Gastroesophageal sphincter (tissue), 4 donors: ENCODE measurements at regions not wholly inside any gene's neighbourhood (a gene's known extent, or its start where the extent isn't known, plus 50 kb on each side); places are given as distances from the start of the nearest gene placed in this dataset.

Experiments
- ATAC-seq: fragments of 150-250 bp; one replicate; pipeline ENCODE4 v1.9.1; 2016; ENCODE audit warnings: mild to moderate bottlenecking, moderate library complexity
- H3K27ac ChIP-seq, 4 donors: fragments of 200-600 bp; sonication (generic) in 3 of 4; 1 replicate in 3 of 4; 2 replicates in 1 of 4; pipeline ENCODE4 v1.5.1; 2016 to 2019
- H3K27me3 ChIP-seq: fragments of 200-600 bp; sonication (generic); one replicate; pipeline ENCODE4 v1.5.1; 2019
- H3K36me3 ChIP-seq, 2 donors: fragments of 200-600 bp; sonication (generic); one replicate each; pipeline ENCODE4 v1.5.1; 2019; ENCODE audit warnings: control low read depth in 1 of 2
- H3K4me1 ChIP-seq, 3 donors: fragments of 200-600 bp; sonication (generic); 1 replicate in 2 of 3; 2 replicates in 1 of 3; pipeline ENCODE4 v1.5.1; 2016 to 2019; ENCODE audit warnings: control low read depth in 2 of 3
- H3K4me3 ChIP-seq, 2 donors: fragments of 200-600 bp; sonication (generic); one replicate each; pipeline ENCODE4 v1.5.1; 2019; ENCODE audit warnings: mild to moderate bottlenecking in 1 of 2, moderate library complexity in 1 of 2
- H3K9me3 ChIP-seq, 3 donors: fragments of 200-600 bp; sonication (generic); one replicate each; pipeline ENCODE4 v1.5.1; 2017 to 2019; ENCODE audit warnings: control low read depth in 2 of 3
- CTCF ChIP-seq, 4 experiments: fragments of 200-600 bp in 2 of 4; fragments of 450-650 bp in 2 of 4; sonication (generic) in 1 of 4; IDR thresholded peaks; one replicate each; pipeline ENCODE4 v1.5.1; 2017 to 2019; ENCODE audit warnings: antibody characterized with exemption in 4 of 4, mild to moderate bottlenecking in 2 of 4, moderate library complexity in 2 of 4
- EP300 ChIP-seq: sonication (generic); formaldehyde crosslinking; IDR thresholded peaks from one replicate; pipeline ENCODE4 v1.6.1; 2017; ENCODE audit warnings: antibody characterized with exemption, mild to moderate bottlenecking
- POLR2A ChIP-seq, 2 donors: fragments of 450-650 bp; IDR thresholded peaks; one replicate each; pipeline ENCODE4 v1.6.1; 2017; ENCODE audit warnings: antibody characterized with exemption in 2 of 2, mild to moderate bottlenecking in 2 of 2, moderate library complexity in 1 of 2
- POLR2AphosphoS5 ChIP-seq: sonication (generic); formaldehyde crosslinking; IDR thresholded peaks from one replicate; pipeline ENCODE4 v1.6.1; 2017; ENCODE audit warnings: antibody characterized with exemption
- WGBS, 2 donors: methylation state at CpG; one replicate each; pipeline ENCODE4 v1.1.5; 2018; ENCODE audit warnings: low coverage in 1 of 2; 5-methylcytosine and 5-hydroxymethylcytosine counted together

- ATAC-seq, result no peak
- TF ChIP-seq POLR2AphosphoS5 (no peak), POLR2A (IDR thresholded peaks at IDR 0.05) (no peak), EP300 (no peak), CTCF (IDR thresholded peaks at IDR 0.05) (no peak)
- WGBS, 2 donors, result 30 to 33% methylated on average over 3 to 8 of the region's 8 CpGs
- Histone ChIP-seq H3K4me1 (no peaks in the 10 kb centered on the region), H3K9me3 (no peaks in the 10 kb centered on the region), H3K27ac (no peak overlapping the region), H3K36me3 (no peaks in the 10 kb centered on the region), H3K4me3 (no peak overlapping the region), H3K27me3 (no peaks in the 10 kb centered on the region)
These were observed 120.1 kb upstream of the NMNAT3 start for GRCh38 chr3:139797724-139798343.

- H3K9me3 ChIP-seq, result peaks cover 0 to 7% (median 0%) of the 10 kb centered on the region in 3 donors
These were observed 116.9 kb upstream of the NMNAT3 start for GRCh38 chr3:139794469-139795265.

GRCh38 chr3:139793408-139793807, 115.6 kb upstream of the NMNAT3 start:
- H3K4me3 ChIP-seq, result no peak overlapping the region
- 79 to 100% methylated on average over 1 to 3 of the region's 3 CpGs for WGBS, 2 donors
- H3K4me1 ChIP-seq, result no peaks in the 10 kb centered on the region
- no peak overlapping the region for H3K27ac ChIP-seq
- H3K36me3 ChIP-seq, result no peaks in the 10 kb centered on the region
- peaks cover 6% of the 10 kb centered on the region for H3K27me3 ChIP-seq
- peaks cover 0 to 7% (median 0%) of the 10 kb centered on the region in 3 donors for H3K9me3 ChIP-seq
- TF ChIP-seq EP300 (no peak), CTCF (IDR thresholded peaks at IDR 0.05) (no peak), POLR2A (IDR thresholded peaks at IDR 0.05) (no peak), POLR2AphosphoS5 (no peak)
- no peak for ATAC-seq

More at GRCh38 chr3:139794469-139795265, 116.9 kb upstream of the NMNAT3 start:
- no peak for TF ChIP-seq EP300
- no peak for TF ChIP-seq CTCF (IDR thresholded peaks at IDR 0.05)
- no peaks in the 10 kb centered on the region for H3K27me3 ChIP-seq
- ATAC-seq, result no peak
- WGBS, 2 donors, result 46 to 58% methylated on average over 4 to 6 of the region's 6 CpGs
- H3K4me3 ChIP-seq, result no peak overlapping the region
- no peaks in the 10 kb centered on the region for H3K36me3 ChIP-seq
- no peaks in the 10 kb centered on the region for H3K4me1 ChIP-seq
- no peak overlapping the region for H3K27ac ChIP-seq

- TF ChIP-seq CTCF (IDR thresholded peaks at IDR 0.05) (no peak), POLR2AphosphoS5 (no peak), EP300 (no peak), POLR2A (IDR thresholded peaks at IDR 0.05) (no peak)
- Histone ChIP-seq H3K9me3 (no peaks in the 10 kb centered on the region), H3K36me3 (no peaks in the 10 kb centered on the region), H3K27me3 (no peaks in the 10 kb centered on the region), H3K4me3 (no peak overlapping the region), H3K27ac (no peak overlapping the region), H3K4me1 (no peaks in the 10 kb centered on the region)
- no peak for ATAC-seq
- 0% methylated on average over 1 of the region's 1 CpG for WGBS, 2 donors
These were observed 102.8 kb upstream of the NMNAT3 start for GRCh38 chr3:139780593-139780992.

GRCh38 chr3:139778682-139779233, 101.0 kb upstream of the NMNAT3 start:
- H3K9me3 ChIP-seq, result no peaks in the 10 kb centered on the region
- no peak for ATAC-seq
- WGBS, 2 donors, result 32 to 42% methylated on average over 3 to 5 of the region's 10 CpGs
- TF ChIP-seq EP300, result no peak
- TF ChIP-seq POLR2A (IDR thresholded peaks at IDR 0.05), result no peak
- TF ChIP-seq POLR2AphosphoS5, result no peak
- TF ChIP-seq CTCF (IDR thresholded peaks at IDR 0.05), result no peak
- no peaks in the 10 kb centered on the region for H3K4me1 ChIP-seq
- no peak overlapping the region for H3K27ac ChIP-seq
- H3K36me3 ChIP-seq, result no peaks in the 10 kb centered on the region
- no peaks in the 10 kb centered on the region for H3K27me3 ChIP-seq
- no peak overlapping the region for H3K4me3 ChIP-seq
